Fibroblast of lung (primary cell): ENCODE measurements at regions not wholly inside any gene's neighbourhood (a gene's known extent, or its start where the extent isn't known, plus 50 kb on each side); places are given as distances from the start of the nearest gene placed in this dataset.

Experiments
- EZH2 ChIP-seq: IDR thresholded peaks from 2 replicates; pipeline ENCODE4 v1.5.1; 2012; ENCODE audit warnings: low read length, control low read depth, mild to moderate bottlenecking; ENCODE audit errors: missing control alignments
- TF ChIP-seq, protein P1 (sequence below), 2 donors: IDR thresholded peaks in 1 of 2; conservative IDR thresholded peaks in 1 of 2; 1 replicate in 1 of 2; 2 replicates in 1 of 2; pipeline ENCODE4 v1.5.1; 2011 to 2012; ENCODE audit warnings: low read length in 2 of 2, control low read depth in 1 of 2, inconsistent platforms in 1 of 2, low read depth in 1 of 2, mild to moderate bottlenecking in 1 of 2

DNA sequence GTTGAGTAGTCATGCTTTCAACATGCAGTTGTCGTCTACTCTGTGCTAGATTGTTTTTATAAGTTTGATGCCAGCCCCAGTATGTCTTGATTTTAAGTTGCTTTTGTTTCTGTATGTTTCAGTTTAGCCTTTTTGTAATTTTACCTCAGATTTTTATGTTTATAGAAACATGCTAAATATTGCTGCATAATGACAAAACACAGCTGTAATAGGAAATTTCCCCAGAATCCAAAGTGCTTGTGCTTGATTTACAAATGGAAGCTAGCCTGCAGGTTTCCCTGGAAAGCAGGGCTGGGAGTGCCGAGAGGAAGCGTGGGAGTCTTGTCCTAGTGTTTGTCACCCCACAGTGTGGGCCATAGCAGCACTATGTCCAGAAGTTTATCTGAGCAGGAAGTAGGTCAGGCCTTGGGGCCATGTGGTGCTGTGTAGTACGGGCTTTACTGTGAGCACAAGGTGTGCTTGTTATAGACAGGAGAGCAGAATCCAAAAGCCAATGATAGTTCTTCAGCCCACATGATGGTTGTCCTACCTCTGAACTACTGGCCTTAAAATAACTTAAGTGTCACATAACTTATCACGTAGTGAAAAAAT lies 100.0 kb upstream of the NREP start:
- TF ChIP-seq, protein P1, sequence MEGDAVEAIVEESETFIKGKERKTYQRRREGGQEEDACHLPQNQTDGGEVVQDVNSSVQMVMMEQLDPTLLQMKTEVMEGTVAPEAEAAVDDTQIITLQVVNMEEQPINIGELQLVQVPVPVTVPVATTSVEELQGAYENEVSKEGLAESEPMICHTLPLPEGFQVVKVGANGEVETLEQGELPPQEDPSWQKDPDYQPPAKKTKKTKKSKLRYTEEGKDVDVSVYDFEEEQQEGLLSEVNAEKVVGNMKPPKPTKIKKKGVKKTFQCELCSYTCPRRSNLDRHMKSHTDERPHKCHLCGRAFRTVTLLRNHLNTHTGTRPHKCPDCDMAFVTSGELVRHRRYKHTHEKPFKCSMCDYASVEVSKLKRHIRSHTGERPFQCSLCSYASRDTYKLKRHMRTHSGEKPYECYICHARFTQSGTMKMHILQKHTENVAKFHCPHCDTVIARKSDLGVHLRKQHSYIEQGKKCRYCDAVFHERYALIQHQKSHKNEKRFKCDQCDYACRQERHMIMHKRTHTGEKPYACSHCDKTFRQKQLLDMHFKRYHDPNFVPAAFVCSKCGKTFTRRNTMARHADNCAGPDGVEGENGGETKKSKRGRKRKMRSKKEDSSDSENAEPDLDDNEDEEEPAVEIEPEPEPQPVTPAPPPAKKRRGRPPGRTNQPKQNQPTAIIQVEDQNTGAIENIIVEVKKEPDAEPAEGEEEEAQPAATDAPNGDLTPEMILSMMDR (conservative IDR thresholded peaks at IDR 0.05 in 1 of 2, IDR thresholded peaks at IDR 0.05 in 1 of 2; ENCODE audit: low read depth in 1 of 2, low read length in 2 of 2) = no peak
- TF ChIP-seq EZH2 = no peak
